ENCODE measurements at regions not wholly inside any gene's neighbourhood (a gene's known extent, or its start where the extent isn't known, plus 50 kb on each side); places are given as distances from the start of the nearest gene placed in this dataset.
"Not testable (repeated sequence)": the region's sequence is repeated elsewhere in the genome, so short reads cannot be mapped to it uniquely, and the experiment has no call there.

DNA sequence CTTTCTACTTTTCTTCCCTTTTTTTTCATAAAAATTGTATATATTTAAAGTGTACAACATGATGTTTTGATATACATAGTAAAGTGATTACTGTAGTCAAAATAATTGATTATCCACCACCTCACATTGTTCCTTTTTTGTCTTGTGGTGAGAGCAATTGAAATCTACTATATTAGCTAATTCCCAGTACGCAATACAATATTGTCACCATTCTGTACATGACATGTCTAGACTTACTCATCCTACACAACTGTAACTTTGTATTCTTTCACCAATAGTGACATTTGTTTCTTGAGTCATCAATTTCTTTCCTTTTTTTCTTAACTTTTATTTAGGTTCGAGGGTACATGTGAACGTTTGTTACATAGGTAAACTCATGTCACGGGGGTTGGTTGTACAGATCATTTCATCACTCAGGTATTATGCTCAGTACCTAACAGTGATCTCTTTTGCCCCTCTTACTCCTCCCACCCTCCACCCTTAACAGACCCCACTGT lies 265.2 kb downstream of the KCNRG start:
- DNase-seq: no peak

DNA sequence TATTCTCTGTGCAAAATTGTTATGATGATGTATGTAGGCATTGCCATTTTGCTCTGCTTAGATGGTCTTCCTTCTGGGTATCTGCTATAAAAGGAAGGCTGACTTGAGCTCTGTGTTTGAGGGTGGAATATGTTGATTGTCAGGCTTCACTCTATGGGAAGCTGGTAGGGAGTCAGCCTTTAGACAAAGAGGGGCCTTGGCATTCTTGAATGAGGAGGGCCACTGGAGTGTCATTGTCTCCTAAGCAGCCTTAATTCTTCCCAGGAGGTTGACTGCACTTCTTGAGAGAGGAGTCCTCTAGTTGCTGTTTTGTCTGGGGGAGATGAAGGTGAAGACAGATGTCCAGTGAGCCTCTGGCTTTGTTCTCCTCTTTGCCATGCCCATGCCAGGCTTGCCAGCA lies 266.8 kb downstream of the KCNRG start:
- DNase-seq: no peak

DNA sequence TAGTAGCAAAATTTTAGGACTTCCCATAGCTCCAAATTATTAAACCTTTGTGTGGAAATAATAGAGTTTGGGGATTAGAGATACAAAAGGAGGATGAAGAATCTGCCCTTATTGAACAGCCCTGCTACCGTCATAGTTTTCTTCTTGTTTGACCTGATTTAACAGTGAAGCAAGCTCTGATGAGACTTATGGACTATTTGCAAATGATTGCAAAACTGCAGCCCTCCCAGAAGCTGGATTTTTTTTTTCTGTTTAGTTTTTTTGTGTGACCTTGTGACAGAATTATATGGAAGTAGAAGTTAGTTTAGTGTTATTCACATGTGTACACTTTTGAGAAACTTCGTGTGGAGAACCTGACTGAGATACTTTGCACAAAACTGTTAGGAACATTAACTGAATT lies 267.8 kb downstream of the KCNRG start:
- DNase-seq: no peak

DNA sequence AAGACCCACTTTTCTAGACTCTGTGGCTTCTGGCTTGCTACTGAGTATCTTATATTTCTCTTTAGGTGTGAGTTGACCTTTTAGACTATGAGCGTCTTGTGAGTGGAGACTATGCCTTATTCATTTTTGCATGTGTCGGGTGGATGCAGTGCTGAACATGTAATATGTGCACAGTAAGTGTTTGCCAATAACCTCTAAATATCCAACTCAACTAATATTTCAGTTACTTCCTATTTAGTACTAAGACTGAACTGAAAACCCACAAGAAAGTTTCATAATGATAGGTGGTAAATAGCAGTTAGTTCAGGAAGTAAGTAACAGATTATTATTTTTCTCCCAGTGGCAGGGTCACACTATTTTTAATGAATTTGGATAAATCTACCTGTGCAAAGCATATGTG lies 269.3 kb downstream of the KCNRG start:
- no peak for DNase-seq

DNA sequence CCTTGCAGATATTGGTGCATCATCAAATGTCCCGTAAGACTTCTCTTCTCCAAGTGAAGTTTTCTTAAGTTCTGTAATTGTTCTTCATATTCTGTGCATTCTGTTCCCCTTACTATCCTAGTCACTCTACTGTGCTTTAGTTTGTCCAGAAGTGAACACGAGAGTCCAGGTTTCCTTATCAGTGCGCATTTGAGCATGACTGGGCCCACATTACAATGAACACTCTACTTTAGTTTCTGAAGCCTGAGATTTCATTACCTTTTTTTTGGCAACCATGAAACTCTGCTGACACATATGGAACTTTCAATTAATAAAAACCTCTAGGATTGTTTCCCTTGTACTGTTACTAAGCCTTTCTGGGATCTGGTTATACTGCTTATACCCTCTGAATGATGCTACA lies 270.0 kb downstream of the KCNRG start:
- no peak for DNase-seq

DNA sequence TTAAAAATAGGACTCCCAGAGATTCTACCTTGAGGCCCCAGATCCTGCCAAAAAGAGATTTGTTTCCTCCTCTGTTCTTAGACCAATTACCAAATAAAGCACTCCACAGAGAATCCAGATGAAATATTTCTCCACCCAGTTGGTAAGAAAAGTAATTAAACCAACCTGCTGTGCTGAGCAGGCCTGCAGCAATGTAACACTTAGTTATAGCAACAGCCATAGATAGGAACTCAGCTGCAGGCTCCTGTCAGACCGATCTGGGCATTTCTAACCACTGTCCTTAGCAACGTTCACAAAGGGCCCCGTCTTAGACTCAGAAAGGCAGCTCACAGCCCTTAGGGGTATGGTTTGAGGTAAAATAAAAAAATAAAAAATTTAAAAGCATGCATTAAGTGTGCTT lies 271.1 kb downstream of the KCNRG start:
- DNase-seq: no peak

DNA sequence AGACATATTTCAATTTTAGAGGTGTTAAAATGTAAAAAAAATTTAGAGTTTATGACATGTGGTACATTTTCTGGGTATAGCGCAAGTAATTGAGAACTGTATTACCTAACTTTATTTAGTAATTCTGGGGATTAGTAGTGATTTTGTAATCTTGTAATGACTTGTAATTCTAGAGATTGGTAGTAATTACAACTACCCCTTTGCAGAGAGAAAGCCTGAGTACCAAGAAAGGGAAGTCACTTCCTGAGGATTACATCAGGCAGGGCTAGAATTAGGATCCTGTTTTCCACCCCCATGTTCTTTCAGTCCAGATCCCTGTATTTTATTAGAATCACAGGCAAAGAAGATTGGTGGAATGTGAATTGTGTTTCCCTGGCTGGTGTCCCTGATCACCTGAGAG lies 274.9 kb downstream of the KCNRG start:
- no peak for DNase-seq

DNA sequence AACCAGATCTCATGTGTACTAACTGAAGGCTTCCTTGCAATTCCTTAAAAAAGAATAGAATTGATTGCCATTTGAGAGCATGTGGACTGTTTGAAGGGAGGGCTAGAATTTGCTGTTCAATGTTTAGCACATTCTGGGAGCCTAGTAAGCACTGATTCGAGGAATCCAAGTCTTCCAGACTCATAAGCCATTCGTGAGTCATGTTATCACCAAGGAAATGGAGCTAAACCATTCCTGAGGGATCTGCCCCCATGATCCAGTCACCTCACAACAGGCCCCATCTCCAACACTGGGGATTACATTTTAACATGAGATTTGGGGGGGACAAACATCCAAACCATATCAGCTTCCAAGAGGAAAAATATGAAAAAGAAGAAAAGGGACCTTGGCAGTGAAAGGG lies 276.4 kb downstream of the KCNRG start:
- DNase-seq: no peak

DNA sequence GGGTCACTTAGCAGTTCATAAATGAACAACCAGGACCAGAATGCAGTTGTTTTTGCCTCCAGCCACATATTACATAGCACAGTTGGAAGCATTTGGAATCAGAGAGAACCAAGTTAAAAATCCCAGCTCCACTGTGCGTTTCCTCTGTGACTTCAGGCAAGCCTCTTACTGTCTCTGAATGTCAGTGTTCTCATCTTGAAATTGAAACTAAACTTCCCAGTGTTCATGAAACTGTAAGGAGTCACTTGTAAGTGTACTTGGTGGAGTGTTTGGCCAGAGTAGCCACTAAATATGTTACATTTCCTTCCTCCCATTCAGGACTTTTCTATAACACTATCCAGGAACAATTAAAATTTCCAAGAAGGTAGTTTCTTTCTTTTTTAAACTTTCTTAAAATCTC lies 276.8 kb downstream of the KCNRG start:
- DNase-seq: no peak

DNA sequence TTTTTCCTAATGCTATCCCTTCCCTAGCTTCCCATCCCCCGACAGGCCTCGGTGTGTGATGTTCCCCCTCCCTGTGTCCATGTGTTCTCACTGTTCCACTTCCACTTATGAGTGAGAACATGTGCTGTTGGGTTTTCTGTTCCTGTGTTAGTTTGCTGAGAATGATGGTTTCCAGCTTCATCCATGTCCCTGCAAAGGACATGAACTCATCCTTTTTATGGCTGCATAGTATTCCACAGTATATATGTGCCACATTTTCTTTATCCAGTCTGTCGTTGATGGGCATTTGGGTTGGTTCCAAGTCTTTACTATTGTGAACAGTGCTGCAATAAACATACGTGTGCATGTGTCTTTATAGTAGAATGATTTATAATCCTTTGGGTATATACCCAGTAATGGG lies 279.2 kb downstream of the KCNRG start:
- DNase-seq: not testable (repeated sequence)

DNA sequence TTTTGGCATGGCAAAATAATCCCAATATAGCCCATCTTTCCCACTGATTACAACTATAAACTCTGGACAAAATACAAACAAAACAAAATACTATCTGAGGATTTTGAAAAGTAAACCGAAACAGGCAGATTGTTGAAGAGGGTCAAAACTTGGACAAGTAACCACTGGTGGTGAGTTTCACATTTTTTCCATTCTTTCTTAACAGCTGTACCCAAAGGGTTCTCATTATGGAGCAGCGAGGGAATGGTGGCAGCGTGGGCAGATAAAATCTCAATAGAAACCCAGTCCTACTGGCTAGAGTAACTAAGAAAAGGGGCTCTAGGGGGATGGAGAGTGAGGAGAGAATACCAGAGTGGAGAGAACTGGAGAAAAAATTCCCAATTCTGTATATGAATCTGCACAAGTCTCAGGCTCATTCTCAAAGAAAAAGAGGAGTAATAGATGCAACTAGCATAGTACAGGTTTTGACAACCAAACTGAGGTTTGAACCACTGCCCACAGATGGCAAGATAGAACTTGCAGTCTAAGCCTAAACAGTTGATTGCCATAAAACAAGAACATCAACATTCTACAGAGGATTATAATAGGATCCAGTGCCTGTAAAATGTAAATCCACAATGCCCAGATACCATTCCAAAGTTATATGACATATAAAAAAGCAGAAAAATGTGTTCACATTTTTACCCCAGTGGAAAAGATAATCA lies 284.5 kb downstream of the KCNRG start:
- no peak for DNase-seq

DNA sequence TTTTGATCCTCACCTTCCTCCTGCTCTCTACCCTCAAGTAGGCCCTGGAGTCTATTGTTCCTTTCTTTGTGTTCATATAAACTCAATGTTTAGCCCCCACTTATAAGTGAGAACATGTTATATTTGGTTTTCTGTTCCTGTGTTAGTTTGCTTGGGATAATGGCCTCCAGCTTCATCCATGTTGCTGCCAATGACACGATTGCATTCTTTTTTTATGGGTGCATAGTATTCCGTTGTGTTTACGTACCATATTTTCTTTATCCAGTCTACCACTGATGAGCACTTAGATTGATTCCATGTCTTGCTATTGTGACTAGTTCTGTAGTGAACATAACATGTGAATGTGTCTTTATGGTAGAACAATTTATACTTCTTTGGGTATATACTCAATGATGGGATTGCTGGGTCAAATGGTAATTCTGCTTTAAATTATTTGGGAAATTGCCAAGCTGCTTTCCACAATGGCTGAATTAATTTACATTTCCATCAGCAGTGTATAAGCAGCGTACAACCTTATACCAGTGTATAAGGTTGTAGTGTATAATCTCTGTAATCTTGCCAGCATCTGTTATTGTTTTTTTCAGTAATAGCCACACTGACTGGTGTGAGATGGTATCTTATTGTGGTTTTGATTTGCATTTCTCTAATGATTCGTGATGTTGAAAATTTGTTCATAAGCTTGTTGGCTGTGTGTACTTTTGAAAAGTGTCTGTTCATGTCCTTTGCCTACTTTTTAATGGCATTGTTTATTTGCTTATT lies 288.9 kb downstream of the KCNRG start:
- no peak for DNase-seq

DNA sequence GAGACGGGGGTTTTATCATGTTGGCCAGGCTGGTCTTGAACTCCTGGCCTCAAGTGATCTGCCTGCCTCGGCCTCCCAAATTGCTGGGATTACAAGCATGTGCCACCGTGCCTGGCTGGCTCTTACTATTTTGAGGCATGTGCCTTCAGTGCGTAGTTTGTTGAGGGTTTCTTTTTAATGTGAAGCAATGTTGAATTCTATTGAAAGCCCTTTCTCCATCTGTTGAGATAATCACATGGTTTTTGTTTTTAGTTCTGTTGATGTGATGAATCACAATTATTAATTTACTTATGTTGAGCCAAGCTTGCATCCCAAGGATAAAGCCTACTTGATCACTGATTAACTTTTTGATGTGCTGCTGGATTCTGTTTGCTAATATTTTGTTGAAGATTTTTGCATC lies 290.9 kb downstream of the KCNRG start:
- DNase-seq: no peak

DNA sequence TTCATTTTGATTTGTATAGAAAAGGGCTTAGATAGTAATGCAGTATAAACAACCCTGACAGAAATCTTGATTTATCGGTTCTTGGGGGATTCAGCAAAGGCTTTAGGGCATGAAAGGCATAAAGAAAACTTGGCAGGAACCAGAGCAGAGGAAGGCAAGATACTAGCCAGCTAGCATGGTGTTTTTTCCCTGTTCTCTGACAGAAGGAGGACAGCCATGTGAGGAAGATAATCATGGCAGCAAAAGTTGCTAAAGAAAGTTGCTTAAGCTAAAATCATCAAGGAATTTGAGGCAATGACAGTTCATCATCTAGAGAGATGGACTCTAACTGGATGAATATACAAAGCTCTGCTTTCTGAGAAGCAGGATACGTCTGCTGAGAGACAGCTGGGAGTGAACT lies 294.1 kb downstream of the KCNRG start:
- no peak for DNase-seq

DNA sequence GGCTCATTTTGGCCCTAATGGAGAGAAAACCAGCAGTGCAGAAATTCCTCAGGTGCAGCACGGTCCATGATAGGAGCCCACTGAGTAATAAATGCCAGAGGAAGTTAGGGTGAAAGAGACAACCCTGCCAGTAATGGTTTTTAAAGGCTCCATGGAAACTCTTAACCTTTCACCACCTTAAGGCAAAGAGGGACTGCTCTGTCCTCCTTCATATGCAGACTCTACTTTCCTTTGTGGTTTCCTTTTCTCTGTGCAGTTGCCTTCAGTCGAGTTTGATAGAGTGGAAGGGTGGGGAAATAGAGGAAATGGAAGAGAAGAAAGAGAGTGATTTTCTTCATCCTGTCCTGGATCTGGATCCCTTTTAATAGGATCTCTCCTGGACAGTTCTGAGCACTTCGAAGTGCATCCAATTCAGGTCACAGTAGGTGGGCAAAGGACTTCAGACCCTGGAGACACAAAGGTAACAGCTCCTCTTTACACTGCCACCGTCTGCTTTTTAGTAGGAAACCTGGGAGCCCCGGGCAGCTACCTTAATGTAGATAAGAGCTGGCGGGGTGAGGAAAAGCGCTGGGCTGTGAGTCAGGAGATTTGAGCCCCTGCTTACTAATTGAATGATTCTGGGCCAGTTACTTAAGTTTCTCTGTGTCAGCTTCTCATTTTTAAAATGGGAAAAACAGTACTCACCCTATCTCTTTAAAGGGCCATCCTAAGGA lies 294.8 kb downstream of the KCNRG start:
- no peak for DNase-seq

DNA sequence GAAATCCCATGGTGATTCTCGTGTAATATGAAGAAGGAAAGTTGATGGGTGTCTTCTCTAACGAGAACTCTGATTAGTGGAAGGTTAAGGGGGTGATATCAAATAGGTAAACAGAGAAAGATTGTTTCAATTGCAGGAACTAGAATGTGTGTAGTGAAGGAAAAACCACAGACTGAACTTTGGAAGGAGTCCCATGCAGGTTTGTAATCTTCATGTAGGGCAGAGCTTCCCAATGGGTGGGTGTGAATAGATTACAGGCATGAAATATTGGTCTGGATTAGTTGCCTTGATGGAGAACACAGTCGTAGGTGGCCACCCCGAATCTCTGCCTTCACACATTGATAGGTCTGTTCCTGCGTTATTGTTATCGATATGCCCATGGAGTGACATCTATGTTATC lies 295.5 kb downstream of the KCNRG start:
- DNase-seq: no peak

DNA sequence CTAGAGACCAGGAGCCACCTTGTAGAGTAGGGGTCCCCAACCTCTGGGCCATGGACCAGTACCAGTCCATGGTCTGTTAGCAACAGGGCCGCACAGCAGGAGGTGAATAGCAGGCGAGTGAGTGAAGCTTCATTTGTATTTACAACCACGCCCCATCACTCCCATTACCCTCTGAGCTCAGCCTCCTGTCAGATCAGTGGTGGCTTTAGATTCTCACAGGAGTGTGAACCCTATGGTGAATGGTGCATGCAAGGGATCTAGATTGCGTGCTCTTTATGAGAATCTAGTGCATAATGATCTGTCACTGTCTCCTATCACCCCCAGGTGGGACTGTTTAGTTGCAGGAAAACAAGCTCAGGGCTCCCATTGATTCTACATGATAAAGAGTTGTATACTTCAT lies 303.6 kb downstream of the KCNRG start:
- DNase-seq: no peak

DNA sequence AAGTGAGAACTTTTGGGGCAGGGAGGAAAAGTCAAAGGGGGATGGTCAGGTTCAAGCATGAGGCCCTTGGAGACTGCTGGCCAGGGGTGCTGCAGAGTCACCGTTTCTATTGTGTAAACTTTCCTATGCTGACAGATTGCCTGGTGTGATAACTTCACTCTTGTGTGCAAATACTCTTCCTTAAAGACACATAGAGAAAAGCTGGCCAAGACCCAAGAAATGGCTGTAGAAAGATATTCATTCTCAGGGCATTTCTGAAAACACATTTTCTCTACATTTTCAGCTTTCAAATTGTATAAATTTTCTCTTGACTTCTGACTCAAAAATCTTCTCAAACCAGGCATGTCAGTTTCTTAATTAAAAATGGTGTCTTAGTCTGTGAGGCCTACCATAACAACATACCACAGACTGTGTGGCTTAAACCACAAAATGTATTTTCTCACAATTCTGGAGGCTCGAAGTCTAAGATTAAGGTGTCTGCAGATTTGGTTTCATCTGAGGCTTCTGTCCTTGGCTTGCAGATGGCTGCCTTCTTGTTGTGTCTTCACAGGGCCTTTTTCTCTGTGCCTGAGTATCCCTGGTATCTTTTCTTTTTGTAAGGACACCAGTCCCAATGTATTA lies 304.5 kb downstream of the KCNRG start:
- DNase-seq: no peak

DNA sequence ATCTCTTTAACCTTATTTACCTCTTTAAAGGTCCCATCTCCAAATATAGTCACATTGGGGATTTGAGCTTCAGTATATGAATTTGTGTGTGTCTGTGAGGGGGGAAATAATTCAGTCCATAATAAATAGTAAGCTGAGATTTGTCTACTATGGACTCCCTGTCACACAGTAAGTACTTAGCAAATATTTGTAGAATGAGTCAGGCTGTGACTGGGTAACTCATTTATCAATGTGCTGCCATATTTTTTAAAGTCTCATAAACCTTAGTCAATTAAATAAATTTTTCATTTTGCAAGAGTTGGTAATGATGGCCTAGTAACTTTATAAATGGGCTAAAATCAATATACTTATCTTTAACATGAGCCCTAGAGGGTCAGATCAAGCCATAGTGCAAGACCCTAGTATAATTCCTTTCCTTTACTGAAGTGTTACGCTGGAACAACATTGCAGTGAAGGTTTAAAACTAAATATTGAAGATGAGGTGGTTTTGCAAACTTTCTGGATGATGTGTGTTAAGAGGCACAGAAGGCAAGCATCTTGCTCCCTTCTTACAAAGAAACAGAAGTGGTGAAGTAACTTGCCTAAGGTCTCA lies 305.1 kb downstream of the KCNRG start:
- peak; percentile 30 for DNase-seq

DNA sequence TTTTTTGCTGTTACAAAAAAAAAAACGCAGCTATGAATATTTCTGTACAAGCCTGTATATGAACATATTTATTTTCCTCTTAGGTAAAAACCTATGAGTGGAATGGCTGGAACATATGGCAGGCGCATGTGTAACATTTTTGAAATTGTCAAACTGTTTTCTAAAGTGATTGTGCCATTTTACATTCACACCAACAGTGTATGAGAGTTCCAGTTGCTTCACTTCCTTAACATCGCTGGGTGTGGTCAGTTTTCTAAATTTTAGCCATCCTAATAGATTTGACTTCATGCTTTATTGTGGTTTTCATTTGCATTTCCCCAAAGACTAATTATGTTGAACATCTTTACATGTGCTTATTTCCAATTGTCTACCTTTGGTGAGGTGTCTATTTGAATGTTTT lies 306.8 kb downstream of the KCNRG start:
- DNase-seq: no peak

DNA sequence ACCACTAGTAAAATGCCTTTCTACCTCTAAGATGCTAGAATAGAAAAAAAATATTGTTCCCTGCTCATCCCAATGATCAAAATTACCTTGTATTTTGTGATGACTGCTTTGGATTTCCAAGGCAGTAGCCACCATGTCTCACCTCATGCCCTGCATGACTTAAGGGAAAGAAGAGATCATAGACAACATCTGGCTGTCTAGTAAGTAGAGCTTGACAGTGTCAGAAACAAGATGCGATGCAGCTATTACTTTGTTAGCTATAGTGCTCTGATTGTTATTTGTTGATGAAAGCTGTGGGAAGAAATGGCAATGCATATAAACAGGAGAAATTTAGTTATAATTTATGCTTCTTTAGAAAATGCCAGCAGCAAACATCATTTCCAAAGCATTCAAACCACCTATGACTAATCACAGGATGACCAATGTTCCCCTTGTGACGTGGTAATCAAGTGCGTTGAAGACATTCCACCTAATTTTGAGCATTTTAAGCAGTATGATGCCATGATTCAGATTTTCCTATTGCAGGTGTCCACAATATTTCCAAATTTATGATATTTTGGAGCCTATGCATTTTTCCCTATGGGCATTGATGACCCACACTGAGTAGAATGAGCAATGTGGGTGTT lies 308.3 kb downstream of the KCNRG start:
- DNase-seq: no peak

DNA sequence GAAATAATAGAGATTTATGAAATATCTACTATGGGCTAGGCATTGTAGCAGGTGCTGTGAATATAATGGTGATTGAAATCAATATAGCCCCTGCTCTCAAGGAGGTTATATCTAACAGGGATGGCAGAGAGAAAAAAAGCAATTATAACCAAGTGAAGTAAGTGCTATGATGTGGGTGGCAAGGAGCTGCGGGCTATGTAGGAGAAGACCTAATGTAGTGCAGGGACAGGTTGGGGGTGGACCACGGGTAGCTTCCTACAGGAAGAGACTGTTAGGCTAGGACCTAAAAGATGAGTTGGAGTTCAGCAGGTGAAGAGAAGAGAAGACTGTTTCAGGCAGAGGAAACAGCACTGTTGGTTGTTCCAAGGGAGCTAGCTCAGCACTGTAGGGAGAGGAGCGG lies 311.0 kb downstream of the KCNRG start:
- DNase-seq: no peak

DNA sequence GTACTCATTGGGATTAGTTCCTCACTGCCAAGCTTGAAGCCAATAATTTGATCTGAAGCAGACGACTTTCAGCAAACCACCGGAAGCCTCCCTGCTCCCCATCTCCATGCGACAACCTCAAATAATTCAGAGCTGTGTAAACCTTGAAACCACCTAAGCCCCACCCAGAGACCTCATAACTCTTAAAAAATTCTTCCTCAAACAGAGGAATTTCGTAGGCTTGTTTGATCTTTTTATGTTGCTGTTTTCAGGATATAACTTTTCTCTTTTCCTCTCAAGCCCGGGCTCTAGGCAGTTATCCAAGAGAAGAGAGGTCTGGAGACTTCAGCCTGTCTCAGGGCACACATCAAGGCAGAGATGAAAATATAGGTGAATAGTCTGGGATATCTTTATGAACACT lies 311.6 kb downstream of the KCNRG start:
- DNase-seq: no peak
